Epithelial cell of esophagus (primary cell): ENCODE measurements at regions not wholly inside any gene's neighbourhood (a gene's known extent, or its start where the extent isn't known, plus 50 kb on each side); places are given as distances from the start of the nearest gene placed in this dataset.

ENCODE experiments used
- DNase-seq: peaks from one replicate; pipeline ENCODE4 v3.0.0; 2010; ENCODE audit warnings: low read depth
- H3K4me3 ChIP-seq: 2 replicates; pipeline ENCODE4 v1.5.1; 2011; ENCODE audit warnings: mild to moderate bottlenecking, low read length, control low read depth
- TF ChIP-seq, protein P1 (sequence below): IDR thresholded peaks from 2 replicates; pipeline ENCODE4 v1.5.1; 2011; ENCODE audit warnings: low read depth, mild to moderate bottlenecking, low read length, control low read depth, inconsistent platforms; ENCODE audit not compliant: insufficient read depth; ENCODE audit errors: missing control alignments

DNA sequence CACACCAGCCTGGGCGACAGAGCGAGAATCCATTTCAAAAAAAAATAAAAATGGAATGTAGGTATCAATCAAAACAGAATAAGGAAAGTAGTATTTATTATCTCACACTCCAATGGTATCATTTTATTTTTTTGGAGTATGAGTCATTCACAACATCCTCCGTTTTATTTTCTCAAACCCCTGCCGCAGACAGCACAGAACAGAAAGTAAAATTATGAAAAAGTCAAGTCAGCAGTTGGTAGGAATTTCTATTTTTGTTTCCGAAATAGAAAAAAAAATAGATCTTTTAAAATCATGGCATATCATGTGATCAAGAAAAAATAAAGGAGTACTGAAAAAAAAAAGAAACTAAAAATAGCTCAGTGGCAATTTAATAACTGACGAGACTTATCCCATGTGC lies 490.7 kb upstream of the TENM3 start:
- TF ChIP-seq, protein P1, sequence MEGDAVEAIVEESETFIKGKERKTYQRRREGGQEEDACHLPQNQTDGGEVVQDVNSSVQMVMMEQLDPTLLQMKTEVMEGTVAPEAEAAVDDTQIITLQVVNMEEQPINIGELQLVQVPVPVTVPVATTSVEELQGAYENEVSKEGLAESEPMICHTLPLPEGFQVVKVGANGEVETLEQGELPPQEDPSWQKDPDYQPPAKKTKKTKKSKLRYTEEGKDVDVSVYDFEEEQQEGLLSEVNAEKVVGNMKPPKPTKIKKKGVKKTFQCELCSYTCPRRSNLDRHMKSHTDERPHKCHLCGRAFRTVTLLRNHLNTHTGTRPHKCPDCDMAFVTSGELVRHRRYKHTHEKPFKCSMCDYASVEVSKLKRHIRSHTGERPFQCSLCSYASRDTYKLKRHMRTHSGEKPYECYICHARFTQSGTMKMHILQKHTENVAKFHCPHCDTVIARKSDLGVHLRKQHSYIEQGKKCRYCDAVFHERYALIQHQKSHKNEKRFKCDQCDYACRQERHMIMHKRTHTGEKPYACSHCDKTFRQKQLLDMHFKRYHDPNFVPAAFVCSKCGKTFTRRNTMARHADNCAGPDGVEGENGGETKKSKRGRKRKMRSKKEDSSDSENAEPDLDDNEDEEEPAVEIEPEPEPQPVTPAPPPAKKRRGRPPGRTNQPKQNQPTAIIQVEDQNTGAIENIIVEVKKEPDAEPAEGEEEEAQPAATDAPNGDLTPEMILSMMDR: no peak
- no peak for DNase-seq
- no peak overlapping the region for H3K4me3 ChIP-seq

GRCh38 chr4:181753207-181753606 lies 490.0 kb upstream of the TENM3 start:
- DNase-seq: no peak
- TF ChIP-seq, protein P1: no peak
- H3K4me3 ChIP-seq: no peak overlapping the region

DNA sequence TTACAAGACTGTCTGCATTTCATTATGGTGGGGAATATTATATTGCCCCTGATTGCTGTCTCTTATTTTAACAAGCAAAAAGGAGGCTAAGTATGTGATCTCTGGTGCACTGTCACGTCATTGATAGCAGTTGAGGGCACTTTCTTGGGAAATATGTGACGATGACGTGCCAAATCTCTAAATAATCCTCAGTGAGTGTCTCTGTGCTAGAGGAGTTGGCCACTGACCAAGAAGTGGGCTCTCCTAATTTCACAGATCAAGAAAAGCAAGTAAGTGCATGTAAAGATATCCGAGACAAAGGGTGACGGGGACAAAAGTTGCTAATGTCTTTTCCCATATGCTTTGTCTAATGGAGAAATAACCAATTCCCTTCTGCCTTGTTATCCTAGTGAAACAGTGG lies 487.4 kb upstream of the TENM3 start:
- no peak for DNase-seq
- TF ChIP-seq, protein P1: no peak
- H3K4me3 ChIP-seq: no peak overlapping the region

DNA sequence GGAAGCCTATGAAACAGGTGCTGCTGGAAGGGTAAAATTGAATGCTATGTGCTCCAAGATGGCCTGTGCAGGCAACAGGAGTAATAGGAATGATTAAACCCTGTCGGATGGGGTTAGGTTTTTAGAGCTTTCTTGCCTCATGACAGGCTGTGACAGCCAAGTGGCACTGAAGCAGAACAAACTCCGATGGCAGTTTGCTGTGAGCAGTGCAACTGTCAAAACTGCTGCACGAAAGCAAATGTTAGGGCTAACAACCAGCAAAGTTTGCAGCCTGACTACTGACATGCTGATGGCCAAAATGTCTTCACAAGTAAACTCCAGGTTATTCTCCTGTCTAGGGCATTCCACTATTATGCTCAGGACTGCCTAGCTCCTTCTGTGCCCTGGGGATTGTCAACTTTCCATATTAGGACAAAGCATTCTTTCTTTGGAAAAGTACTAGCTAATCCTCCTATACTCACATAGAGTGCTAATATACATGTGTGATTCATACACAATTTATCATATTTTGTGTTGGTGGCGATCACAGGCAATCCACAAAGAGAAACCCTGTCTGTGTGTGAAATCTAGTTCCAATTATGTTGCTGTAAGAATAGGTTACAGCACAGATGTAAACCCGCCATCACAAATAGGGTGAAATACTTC lies 486.6 kb upstream of the TENM3 start:
- H3K4me3 ChIP-seq: no peak overlapping the region
- DNase-seq: no peak
- TF ChIP-seq, protein P1: no peak

GRCh38 chr4:181757098-181757497 lies 486.1 kb upstream of the TENM3 start:
- no peak for DNase-seq
- TF ChIP-seq, protein P1: no peak
- H3K4me3 ChIP-seq: no peak overlapping the region

GRCh38 chr4:181757910-181758660 lies 485.1 kb upstream of the TENM3 start:
- TF ChIP-seq, protein P1: no peak
- no peak overlapping the region for H3K4me3 ChIP-seq
- DNase-seq: no peak
